Activated CD8-positive, alpha-beta memory T cell treated with anti-CD3 and anti-CD28 coated beads for 36 hours (primary cell): ENCODE measurements at regions not wholly inside any gene's neighbourhood (a gene's known extent, or its start where the extent isn't known, plus 50 kb on each side); places are given as distances from the start of the nearest gene placed in this dataset.

Source experiments
- CTCF ChIA-PET: fragments of 350-600 bp; sonication (Branson Sonifier 250); formaldehyde crosslinking; loops from one replicate; lab custom pipeline; 2021; ENCODE audit warnings: antibody characterized with exemption; lab: Charles Lee
- POLR2A ChIA-PET: fragments of 350-600 bp; sonication (Branson Sonifier 250); formaldehyde crosslinking; loops from one replicate; lab custom pipeline; 2021; ENCODE audit warnings: antibody characterized with exemption; lab: Charles Lee

- ChIA-PET CTCF (no interaction called here), POLR2A (no interaction called here)
Observed at GRCh38 chr12:123100882-123101281, 50.0 kb downstream of the PITPNM2 start.

DNA sequence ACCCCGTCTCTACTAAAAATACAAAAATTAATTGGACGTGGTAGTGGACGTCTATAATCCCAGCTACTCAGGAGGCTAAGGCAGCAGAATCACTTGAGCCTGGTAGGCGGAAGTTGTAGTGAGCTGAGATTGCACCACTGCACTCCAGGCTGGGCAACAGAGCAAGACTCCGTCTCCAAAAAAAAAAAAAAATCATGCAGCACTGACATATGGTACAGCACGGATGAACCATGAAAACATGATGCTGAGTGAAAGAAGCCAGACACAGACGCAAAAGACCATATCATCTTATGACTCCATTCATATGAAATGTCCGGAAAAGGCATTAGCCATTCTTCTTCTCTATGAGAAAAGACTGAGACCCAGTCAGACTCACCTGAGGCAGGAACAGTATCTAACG is 50.4 kb downstream of the PITPNM2 start:
- CTCF ChIA-PET, result no interaction called here
- POLR2A ChIA-PET, result no interaction called here

DNA sequence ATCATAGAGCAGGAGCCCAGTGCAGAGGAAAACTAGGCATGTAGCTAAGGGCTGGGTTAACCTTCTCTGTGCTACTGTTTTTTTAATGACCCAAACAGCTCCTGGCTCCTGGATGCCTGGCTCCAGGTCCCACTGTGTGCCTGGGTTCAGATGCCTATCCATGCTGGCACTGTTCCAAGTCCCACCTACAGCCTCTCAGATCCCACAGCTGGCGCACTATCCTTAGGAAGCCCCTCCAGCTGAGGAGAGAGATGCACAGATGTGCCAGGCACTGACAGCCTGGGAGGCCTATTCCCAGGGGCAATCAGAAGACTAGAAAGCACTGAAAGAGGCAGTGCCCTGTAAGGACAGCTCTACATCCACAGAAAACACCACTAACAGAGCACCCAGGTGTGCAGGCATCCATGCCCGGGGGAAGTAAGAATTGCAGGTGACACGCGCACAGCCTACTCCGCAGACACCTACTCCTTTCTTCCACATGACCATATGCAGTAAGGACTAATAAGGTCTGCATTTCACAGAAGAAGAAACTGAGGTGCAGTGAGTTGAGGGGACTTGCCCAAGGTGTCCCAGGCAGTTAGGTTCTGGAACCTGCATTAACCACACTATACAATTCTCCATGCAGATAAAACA is 51.2 kb downstream of the PITPNM2 start:
- ChIA-PET CTCF (no interaction called here), POLR2A (no interaction called here)

DNA sequence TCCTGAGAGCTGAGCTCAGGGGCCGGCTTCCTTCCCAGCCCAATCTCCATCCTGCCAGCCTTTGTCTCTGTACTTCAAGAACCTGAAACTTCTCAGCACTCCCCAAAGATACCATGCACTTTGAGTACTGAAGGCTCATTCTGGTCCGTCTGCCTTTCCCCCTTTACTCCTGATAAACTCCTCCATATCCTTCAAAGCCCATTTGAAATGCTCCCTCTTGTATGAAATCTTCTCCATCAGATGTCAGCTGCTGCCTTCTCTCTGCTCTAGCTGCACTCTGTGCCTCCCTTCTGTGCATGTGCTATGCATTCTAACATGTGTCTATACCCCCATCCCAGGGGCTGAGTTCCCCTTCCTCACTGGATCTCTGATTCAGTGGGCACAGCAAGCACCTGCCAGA is 52.1 kb downstream of the PITPNM2 start:
- ChIA-PET POLR2A (no interaction called here), CTCF (no interaction called here)

DNA sequence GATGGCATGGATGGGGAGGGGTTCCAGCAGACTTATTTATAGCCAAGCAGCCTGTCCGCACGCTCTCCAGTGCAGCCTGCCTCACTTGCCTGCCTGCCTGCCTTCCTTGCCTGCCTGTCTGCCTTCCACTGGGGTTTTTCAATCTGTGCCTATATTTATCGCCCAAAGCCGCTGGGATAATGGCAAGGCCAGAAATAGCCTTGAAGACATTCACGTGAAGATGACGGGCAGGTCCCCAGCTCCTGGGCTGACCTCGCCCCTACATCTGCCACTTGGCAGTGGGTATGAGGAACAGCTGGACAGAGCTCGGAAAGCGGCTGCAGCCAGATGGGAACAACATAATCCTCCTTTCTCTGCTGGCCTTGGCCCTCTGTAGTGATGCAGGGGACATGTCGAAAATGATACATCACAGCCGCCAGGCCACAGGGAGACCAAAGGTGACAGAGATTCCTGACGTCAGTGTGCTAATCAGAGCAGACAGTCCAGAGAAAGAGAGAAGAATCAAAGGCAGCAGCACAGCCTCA is 53.3 kb downstream of the PITPNM2 start:
- POLR2A ChIA-PET, result no interaction called here
- CTCF ChIA-PET, result interaction anchor here (0.6 kb wide), 1 partner anchor 126 kb away, joined by 4 read pairs; no protein-coding TSS in a partner anchor

GRCh38 chr12:123096741-123097140 is 54.1 kb downstream of the PITPNM2 start:
- ChIA-PET POLR2A (no interaction called here), CTCF (no interaction called here)

DNA sequence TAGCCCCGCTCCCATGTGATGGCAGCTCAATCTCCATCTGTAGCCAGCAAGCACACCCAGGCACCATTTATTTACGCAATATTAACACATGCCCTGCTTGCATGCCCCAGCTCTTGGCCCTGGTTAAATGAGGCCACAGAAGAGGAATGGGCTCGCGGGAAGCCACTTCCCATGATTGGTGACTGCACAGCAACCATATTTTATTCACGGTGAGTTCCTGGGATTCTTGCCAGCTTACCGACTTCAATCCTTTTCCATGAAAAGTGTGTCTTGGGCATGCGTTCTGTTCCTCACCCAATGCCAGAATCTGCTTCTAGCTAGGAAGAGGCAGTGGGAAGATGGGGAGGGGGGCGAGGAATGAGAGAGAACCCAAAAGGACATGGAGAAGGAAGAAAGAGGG is 54.7 kb downstream of the PITPNM2 start:
- ChIA-PET POLR2A (no interaction called here), CTCF (no interaction called here)

- ChIA-PET POLR2A (no interaction called here), CTCF (no interaction called here)
Observed at GRCh38 chr12:123095078-123095881, 55.6 kb downstream of the PITPNM2 start.

- ChIA-PET CTCF (interaction anchor here (1.2 kb wide), 1 partner anchor 18 kb away, joined by 4 read pairs; no protein-coding TSS in a partner anchor), POLR2A (no interaction called here)
Observed at GRCh38 chr12:123094349-123095077, 56.4 kb downstream of the PITPNM2 start.

GRCh38 chr12:123092866-123093265 is 58.0 kb downstream of the PITPNM2 start:
- ChIA-PET CTCF (interaction anchor here (0.6 to 1.2 kb wide), 2 partner anchors 16 to 420 kb away, joined by 3 to 4 read pairs; no protein-coding TSS in a partner anchor), POLR2A (no interaction called here)

GRCh38 chr12:123091230-123092150 is 59.4 kb downstream of the PITPNM2 start:
- POLR2A ChIA-PET, result interaction anchor here (0.6 kb wide), 1 partner anchor 486 kb away, joined by 7 read pairs; no protein-coding TSS in a partner anchor
- CTCF ChIA-PET, result no interaction called here

- CTCF ChIA-PET, result no interaction called here
- POLR2A ChIA-PET, result interaction anchor here (0.7 kb wide), 1 partner anchor 208 kb away, joined by 4 read pairs; no protein-coding TSS in a partner anchor
Observed at GRCh38 chr12:123089631-123090353, 61.1 kb downstream of the PITPNM2 start.

DNA sequence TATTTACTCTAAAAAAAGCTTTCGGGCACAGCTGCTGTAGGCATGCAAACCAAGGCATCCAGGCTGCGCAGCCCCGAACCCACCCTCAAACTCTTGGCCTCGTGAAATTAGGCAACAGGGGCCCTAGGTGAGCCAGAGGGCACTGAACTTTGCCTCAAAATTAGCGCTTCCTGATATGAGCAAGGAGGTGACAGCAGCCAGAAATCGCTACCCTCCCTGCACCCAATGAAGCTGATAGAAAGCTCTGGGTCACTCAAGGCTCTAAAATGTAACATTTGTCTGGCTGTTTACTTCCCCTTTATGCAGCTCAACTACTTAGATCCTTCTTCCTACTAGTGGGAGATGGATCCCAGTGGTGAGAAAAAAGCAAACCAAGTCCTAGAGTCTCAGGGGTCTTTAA is 61.8 kb downstream of the PITPNM2 start:
- POLR2A ChIA-PET, result no interaction called here
- CTCF ChIA-PET, result no interaction called here

GRCh38 chr12:123085730-123086487 is 65.0 kb downstream of the PITPNM2 start:
- POLR2A ChIA-PET, result no interaction called here
- CTCF ChIA-PET, result no interaction called here

- ChIA-PET CTCF (no interaction called here), POLR2A (no interaction called here)
Observed at GRCh38 chr12:123085066-123085465, 65.8 kb downstream of the PITPNM2 start.

DNA sequence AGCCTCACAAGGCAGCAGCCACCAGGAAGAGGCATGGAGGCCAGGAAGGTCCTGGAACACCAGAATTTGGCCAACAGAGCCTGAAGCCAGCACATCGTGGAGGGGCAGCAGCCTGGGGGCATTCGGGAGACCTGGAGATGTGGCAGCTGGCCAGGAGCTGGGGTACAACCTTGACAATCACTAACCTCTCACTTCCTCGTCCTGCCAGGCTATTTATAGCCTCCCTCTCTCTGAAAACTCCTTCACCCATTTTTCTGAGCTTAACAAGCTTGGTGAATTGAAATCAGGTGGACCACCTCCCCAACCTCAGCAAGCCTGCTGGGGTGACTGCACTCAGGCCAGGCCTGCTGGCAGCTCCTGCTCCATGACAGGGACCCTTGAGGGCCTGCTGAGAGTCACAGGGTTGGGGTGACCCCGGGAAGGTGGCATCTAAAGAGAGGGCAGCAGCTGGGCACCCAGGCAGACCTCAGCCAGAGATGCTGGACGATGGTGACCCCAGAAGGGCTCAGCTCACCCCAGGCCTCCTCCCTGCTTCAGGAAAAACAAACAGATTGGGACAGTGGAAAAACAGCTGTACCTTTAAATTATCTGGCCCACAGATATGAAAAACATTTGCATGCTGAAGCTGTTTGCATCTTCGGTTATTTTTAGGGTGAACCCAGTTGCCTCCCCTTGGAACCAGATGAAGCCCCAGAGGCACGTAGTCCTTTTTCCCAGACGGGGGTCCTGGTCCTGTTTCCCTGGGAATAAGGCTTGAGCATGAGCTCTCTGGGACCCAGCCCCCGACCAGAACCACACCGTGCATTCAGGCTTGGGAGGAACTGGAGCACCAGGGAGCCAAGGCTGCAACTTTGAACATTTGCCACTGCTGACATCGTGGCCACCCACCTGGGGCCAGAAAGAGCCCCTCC is 67.0 kb downstream of the PITPNM2 start:
- POLR2A ChIA-PET, result interaction anchor here (0.8 kb wide), 1 partner anchor 15 kb away, joined by 5 read pairs; no protein-coding TSS in a partner anchor
- CTCF ChIA-PET, result no interaction called here
